GM23338 (cell line): ENCODE measurements at regions not wholly inside any gene's neighbourhood (a gene's known extent, or its start where the extent isn't known, plus 50 kb on each side); places are given as distances from the start of the nearest gene placed in this dataset.

Source experiments
- ATAC-seq: fragments of 200-7000 bp; cut with Tn5 transposase; 3 replicates; pipeline ENCODE4 v1.9.1; 2020
- DNase-seq: peaks from one replicate; pipeline ENCODE4 v3.0.0-alpha.2; 2015; ENCODE audit warnings: low spot score
- H2AFZ ChIP-seq: fragments of 200-600 bp; sonication (generic); 2 replicates; pipeline ENCODE4 v1.8.0; 2016; ENCODE audit warnings: antibody characterized with exemption, mild to moderate bottlenecking, moderate library complexity
- H3F3A ChIP-seq: fragments of 200-600 bp; sonication (generic); replicated peaks from 2 replicates; pipeline ENCODE4 v1.8.0; 2017; ENCODE audit warnings: antibody characterized with exemption, mixed run types, low read depth
- H3K27ac ChIP-seq: fragments of 200-600 bp; sonication (generic); 2 replicates; pipeline ENCODE4 v1.6.1; 2016; ENCODE audit warnings: low read depth
- H3K27me3 ChIP-seq: fragments of 200-600 bp; sonication (generic); 2 replicates; pipeline ENCODE4 v1.8.0; 2016; ENCODE audit warnings: mild to moderate bottlenecking, mixed run types, moderate library complexity; ENCODE audit not compliant: insufficient read depth
- H3K36me3 ChIP-seq: fragments of 200-600 bp; sonication (generic); 2 replicates; pipeline ENCODE4 v1.8.0; 2016; ENCODE audit warnings: mild to moderate bottlenecking; ENCODE audit not compliant: insufficient read depth
- H3K4me1 ChIP-seq: fragments of 200-600 bp; sonication (generic); 2 replicates; pipeline ENCODE4 v1.8.0; 2016; ENCODE audit warnings: mild to moderate bottlenecking, moderate library complexity; ENCODE audit not compliant: insufficient read depth
- H3K4me2 ChIP-seq: fragments of 200-600 bp; sonication (generic); 2 replicates; pipeline ENCODE4 v1.7.1; 2017; ENCODE audit warnings: mixed run types
- H3K4me3 ChIP-seq: fragments of 200-600 bp; sonication (generic); 2 replicates; pipeline ENCODE4 v1.6.1; 2016; ENCODE audit warnings: mixed run types
- H3K79me2 ChIP-seq: fragments of 200-600 bp; sonication (generic); replicated peaks from 2 replicates; pipeline ENCODE4 v1.8.0; 2017; ENCODE audit warnings: mild to moderate bottlenecking; ENCODE audit not compliant: insufficient read depth
- H3K9me2 ChIP-seq: fragments of 200-600 bp; sonication (generic); 2 replicates; pipeline ENCODE4 v1.8.0; 2017; ENCODE audit not compliant: insufficient read depth
- H4K20me1 ChIP-seq: fragments of 200-600 bp; sonication (generic); replicated peaks from 2 replicates; pipeline ENCODE4 v1.8.0; 2017; ENCODE audit warnings: mild to moderate bottlenecking; ENCODE audit not compliant: insufficient read depth
- H3K27ac Mint-ChIP-seq: 2 replicates; pipeline ENCODE4 v1.8.0; 2020; ENCODE audit warnings: inconsistent platforms, mild to moderate bottlenecking, moderate library complexity, mixed read lengths
- H3K27me3 Mint-ChIP-seq: 3 replicates; pipeline ENCODE4 v1.8.0; 2022; ENCODE audit warnings: low read depth, mild to moderate bottlenecking, moderate library complexity, mixed read lengths, inconsistent platforms; ENCODE audit not compliant: insufficient read depth, poor library complexity
- H3K36me3 Mint-ChIP-seq: 3 replicates; pipeline ENCODE4 v1.8.0; 2021; ENCODE audit warnings: low read depth, mild to moderate bottlenecking, inconsistent platforms, moderate library complexity, mixed read lengths
- H3K4me1 Mint-ChIP-seq: 3 replicates; pipeline ENCODE4 v1.8.0; 2020; ENCODE audit warnings: mild to moderate bottlenecking, inconsistent platforms, mixed read lengths
- H3K4me3 Mint-ChIP-seq: 3 replicates; pipeline ENCODE4 v1.8.0; 2021; ENCODE audit warnings: moderate library complexity, mild to moderate bottlenecking, inconsistent platforms, mixed read lengths
- H3K9me3 Mint-ChIP-seq: 3 replicates; pipeline ENCODE4 v1.8.0; 2020; ENCODE audit warnings: moderate library complexity, mild to moderate bottlenecking, inconsistent platforms, mixed read lengths
- CREB1 ChIP-seq: fragments of 250-450 bp; sonication (Bioruptor Pico); IDR thresholded peaks from 2 replicates; pipeline ENCODE4 v1.5.0; 2020; ENCODE audit warnings: low read depth, mild to moderate bottlenecking, moderate library complexity
- EZH2 ChIP-seq: fragments of 200-600 bp; sonication (generic); IDR thresholded peaks from one replicate; pipeline ENCODE4 v1.8.0; 2017; ENCODE audit warnings: antibody characterized with exemption, mild to moderate bottlenecking, low read depth; ENCODE audit not compliant: unreplicated experiment
- EZH2phosphoT487 ChIP-seq: fragments of 200-600 bp; sonication (generic); IDR thresholded peaks from one replicate; pipeline ENCODE4 v1.8.1; 2018; ENCODE audit warnings: antibody characterized with exemption; ENCODE audit not compliant: unreplicated experiment
- JUNB ChIP-seq: IDR thresholded peaks from one replicate; pipeline ENCODE4 v1.6.1; 2016; ENCODE audit warnings: antibody characterized with exemption; ENCODE audit not compliant: unreplicated experiment
- STAT1 ChIP-seq: IDR thresholded peaks from one replicate; pipeline ENCODE4 v1.6.1; 2016; ENCODE audit warnings: antibody characterized with exemption; ENCODE audit not compliant: unreplicated experiment
- ZNF114 ChIP-seq: fragments of 250-450 bp; sonication (Bioruptor Pico); IDR thresholded peaks from 2 replicates; pipeline ENCODE4 v1.5.0; 2020; ENCODE audit warnings: mild to moderate bottlenecking, moderate library complexity
- ZNF331 ChIP-seq: fragments of 250-450 bp; sonication (Bioruptor Pico); IDR thresholded peaks from 2 replicates; pipeline ENCODE4 v1.5.0; 2020; ENCODE audit warnings: low read depth, mild to moderate bottlenecking, moderate library complexity
- TF ChIP-seq, protein P1 (sequence below): fragments of 250-450 bp; sonication (Bioruptor Pico); IDR thresholded peaks from 2 replicates; pipeline ENCODE4 v1.5.0; 2020; ENCODE audit warnings: mild to moderate bottlenecking, moderate library complexity
- TF ChIP-seq, protein P2 (sequence below), 2 experiments: fragments of 200-600 bp in 1 of 2; sonication (generic) in 1 of 2; conservative IDR thresholded peaks; 2 replicates each; pipeline versions ENCODE4 v1.5.1 to v1.6.1; 2016 to 2017; ENCODE audit warnings: antibody characterized with exemption in 2 of 2, low read depth in 2 of 2, mild to moderate bottlenecking in 2 of 2, moderate library complexity in 1 of 2

DNA sequence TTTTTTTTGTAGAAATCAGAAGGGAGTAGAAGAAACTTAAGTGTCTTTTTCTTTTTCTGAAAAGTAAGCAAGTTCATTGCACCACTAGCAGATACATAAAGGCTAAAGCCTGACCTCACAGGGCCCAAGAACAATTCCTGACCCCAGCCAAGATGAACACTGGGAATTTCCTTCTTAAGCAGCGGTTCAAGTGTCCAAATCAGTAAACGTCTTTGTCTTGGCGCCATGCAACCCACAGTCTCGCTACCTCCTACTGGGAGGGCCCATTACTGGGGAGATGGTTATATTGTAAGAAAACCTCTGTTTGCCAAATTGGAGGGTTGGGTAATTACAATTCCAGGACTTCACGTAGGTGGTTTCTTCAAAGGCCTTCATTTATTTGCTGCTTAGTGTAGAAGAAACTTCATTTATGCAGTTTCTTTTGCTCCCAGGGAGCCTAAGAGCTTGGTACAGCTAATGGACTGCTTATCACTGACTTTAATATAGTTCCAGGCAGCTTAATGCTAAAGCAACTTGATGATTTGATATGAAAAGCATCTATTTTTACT lies 58.3 kb upstream of the ADRB1 start (continued):
- TF ChIP-seq, protein P1, sequence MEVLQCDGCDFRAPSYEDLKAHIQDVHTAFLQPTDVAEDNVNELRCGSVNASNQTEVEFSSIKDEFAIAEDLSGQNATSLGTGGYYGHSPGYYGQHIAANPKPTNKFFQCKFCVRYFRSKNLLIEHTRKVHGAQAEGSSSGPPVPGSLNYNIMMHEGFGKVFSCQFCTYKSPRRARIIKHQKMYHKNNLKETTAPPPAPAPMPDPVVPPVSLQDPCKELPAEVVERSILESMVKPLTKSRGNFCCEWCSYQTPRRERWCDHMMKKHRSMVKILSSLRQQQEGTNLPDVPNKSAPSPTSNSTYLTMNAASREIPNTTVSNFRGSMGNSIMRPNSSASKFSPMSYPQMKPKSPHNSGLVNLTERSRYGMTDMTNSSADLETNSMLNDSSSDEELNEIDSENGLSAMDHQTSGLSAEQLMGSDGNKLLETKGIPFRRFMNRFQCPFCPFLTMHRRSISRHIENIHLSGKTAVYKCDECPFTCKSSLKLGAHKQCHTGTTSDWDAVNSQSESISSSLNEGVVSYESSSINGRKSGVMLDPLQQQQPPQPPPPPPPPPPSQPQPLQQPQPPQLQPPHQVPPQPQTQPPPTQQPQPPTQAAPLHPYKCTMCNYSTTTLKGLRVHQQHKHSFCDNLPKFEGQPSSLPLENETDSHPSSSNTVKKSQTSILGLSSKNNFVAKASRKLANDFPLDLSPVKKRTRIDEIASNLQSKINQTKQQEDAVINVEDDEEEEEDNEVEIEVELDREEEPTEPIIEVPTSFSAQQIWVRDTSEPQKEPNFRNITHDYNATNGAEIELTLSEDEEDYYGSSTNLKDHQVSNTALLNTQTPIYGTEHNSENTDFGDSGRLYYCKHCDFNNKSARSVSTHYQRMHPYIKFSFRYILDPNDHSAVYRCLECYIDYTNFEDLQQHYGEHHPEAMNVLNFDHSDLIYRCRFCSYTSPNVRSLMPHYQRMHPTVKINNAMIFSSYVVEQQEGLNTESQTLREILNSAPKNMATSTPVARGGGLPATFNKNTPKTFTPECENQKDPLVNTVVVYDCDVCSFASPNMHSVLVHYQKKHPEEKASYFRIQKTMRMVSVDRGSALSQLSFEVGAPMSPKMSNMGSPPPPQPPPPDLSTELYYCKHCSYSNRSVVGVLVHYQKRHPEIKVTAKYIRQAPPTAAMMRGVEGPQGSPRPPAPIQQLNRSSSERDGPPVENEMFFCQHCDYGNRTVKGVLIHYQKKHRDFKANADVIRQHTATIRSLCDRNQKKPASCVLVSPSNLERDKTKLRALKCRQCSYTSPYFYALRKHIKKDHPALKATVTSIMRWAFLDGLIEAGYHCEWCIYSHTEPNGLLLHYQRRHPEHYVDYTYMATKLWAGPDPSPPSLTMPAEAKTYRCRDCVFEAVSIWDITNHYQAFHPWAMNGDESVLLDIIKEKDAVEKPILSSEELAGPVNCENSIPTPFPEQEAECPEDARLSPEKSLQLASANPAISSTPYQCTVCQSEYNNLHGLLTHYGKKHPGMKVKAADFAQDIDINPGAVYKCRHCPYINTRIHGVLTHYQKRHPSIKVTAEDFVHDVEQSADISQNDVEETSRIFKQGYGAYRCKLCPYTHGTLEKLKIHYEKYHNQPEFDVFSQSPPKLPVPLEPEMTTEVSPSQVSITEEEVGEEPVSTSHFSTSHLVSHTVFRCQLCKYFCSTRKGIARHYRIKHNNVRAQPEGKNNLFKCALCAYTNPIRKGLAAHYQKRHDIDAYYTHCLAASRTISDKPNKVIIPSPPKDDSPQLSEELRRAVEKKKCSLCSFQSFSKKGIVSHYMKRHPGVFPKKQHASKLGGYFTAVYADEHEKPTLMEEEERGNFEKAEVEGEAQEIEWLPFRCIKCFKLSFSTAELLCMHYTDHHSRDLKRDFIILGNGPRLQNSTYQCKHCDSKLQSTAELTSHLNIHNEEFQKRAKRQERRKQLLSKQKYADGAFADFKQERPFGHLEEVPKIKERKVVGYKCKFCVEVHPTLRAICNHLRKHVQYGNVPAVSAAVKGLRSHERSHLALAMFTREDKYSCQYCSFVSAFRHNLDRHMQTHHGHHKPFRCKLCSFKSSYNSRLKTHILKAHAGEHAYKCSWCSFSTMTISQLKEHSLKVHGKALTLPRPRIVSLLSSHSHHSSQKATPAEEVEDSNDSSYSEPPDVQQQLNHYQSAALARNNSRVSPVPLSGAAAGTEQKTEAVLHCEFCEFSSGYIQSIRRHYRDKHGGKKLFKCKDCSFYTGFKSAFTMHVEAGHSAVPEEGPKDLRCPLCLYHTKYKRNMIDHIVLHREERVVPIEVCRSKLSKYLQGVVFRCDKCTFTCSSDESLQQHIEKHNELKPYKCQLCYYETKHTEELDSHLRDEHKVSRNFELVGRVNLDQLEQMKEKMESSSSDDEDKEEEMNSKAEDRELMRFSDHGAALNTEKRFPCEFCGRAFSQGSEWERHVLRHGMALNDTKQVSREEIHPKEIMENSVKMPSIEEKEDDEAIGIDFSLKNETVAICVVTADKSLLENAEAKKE (CRISPR knock-in tag): no peak
- TF ChIP-seq ZNF114 (CRISPR knock-in tag) (no peak), EZH2phosphoT487 (no peak), STAT1 (no peak), ZNF331 (CRISPR knock-in tag) (no peak)

DNA sequence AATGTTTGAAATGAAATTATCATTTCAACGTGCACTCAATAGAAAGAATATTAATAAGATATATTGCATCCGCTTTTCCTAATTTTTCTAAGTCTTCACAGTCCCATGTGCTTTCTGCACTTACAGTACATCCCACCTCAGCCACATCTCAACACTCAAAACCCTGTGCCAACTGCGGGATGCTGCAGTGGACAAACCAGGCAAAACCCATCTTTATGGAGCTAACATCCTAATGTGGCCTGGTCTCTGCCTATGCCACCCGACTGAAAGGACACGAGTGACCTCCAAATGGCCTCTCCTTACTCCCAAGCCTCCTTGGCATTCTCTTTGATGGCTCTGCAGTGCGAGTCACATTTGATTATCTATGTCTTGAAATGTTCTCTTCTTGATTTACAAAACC lies 57.4 kb upstream of the ADRB1 start:
- Histone ChIP-seq H2AFZ (no peak overlapping the region), H3K9me2 (no peaks in the 10 kb centered on the region), H3K79me2 (no peaks in the 10 kb centered on the region), H3K27ac (no peak overlapping the region), H3K4me3 (no peak overlapping the region), H4K20me1 (no peaks in the 10 kb centered on the region), H3K27me3 (no peaks in the 10 kb centered on the region), H3K36me3 (no peaks in the 10 kb centered on the region), H3F3A (no peaks in the 10 kb centered on the region), H3K4me2 (no peak overlapping the region), H3K4me1 (no peaks in the 10 kb centered on the region)
- no peaks in the 10 kb centered on the region; the same call in 2 of the 3 replicates for H3K36me3 Mint-ChIP-seq
- peaks cover 4% of the 10 kb centered on the region for H3K27me3 Mint-ChIP-seq
- DNase-seq (no peak), ATAC-seq (no peak)
- H3K9me3 Mint-ChIP-seq: peaks cover 5% of the 10 kb centered on the region
- H3K4me3 Mint-ChIP-seq: no peak overlapping the region
- H3K4me1 Mint-ChIP-seq: peaks cover 3% of the 10 kb centered on the region
- no peak overlapping the region for H3K27ac Mint-ChIP-seq
- TF ChIP-seq STAT1 (no peak), CREB1 (CRISPR knock-in tag) (no peak), JUNB (no peak), EZH2 (no peak), EZH2phosphoT487 (no peak), ZNF114 (CRISPR knock-in tag) (no peak)
- TF ChIP-seq, protein P2, sequence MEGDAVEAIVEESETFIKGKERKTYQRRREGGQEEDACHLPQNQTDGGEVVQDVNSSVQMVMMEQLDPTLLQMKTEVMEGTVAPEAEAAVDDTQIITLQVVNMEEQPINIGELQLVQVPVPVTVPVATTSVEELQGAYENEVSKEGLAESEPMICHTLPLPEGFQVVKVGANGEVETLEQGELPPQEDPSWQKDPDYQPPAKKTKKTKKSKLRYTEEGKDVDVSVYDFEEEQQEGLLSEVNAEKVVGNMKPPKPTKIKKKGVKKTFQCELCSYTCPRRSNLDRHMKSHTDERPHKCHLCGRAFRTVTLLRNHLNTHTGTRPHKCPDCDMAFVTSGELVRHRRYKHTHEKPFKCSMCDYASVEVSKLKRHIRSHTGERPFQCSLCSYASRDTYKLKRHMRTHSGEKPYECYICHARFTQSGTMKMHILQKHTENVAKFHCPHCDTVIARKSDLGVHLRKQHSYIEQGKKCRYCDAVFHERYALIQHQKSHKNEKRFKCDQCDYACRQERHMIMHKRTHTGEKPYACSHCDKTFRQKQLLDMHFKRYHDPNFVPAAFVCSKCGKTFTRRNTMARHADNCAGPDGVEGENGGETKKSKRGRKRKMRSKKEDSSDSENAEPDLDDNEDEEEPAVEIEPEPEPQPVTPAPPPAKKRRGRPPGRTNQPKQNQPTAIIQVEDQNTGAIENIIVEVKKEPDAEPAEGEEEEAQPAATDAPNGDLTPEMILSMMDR (conservative IDR thresholded peaks at IDR 0.05; ENCODE audit: low read depth in 2 of 2): no peak
